SK-N-SH treated with all-trans-retinoic acid at 6 μM for 48 hours (cell line): ENCODE measurements at regions not wholly inside any gene's neighbourhood (a gene's known extent, or its start where the extent isn't known, plus 50 kb on each side); places are given as distances from the start of the nearest gene placed in this dataset.

ENCODE experiments used
- CREB5 ChIP-seq: fragments of 250-450 bp; sonication (Bioruptor Pico); IDR thresholded peaks from 2 replicates; pipeline ENCODE4 v1.5.1; 2020; ENCODE audit warnings: low read depth, mild to moderate bottlenecking, moderate library complexity
- ISL1 ChIP-seq: fragments of 250-450 bp; sonication (Bioruptor Pico); IDR thresholded peaks from 2 replicates; pipeline ENCODE4 v2.1.2; 2022; ENCODE audit warnings: mild to moderate bottlenecking, moderate library complexity
- PATZ1 ChIP-seq: fragments of 250-450 bp; sonication (Bioruptor Pico); IDR thresholded peaks from 2 replicates; pipeline ENCODE4 v1.8.0; 2020; ENCODE audit warnings: mild to moderate bottlenecking, moderate library complexity, borderline replicate concordance
- POU6F1 ChIP-seq: fragments of 250-450 bp; sonication (Bioruptor Pico); IDR thresholded peaks from 2 replicates; pipeline ENCODE4 v1.8.0; 2021; ENCODE audit warnings: low read depth, mild to moderate bottlenecking, moderate library complexity, borderline replicate concordance
- ZFP3 ChIP-seq: fragments of 250-450 bp; sonication (Bioruptor Pico); IDR thresholded peaks from 2 replicates; pipeline ENCODE4 v1.5.0; 2020; ENCODE audit warnings: mild to moderate bottlenecking, moderate library complexity
- ZFP30 ChIP-seq: fragments of 450-650 bp; formaldehyde crosslinking; IDR thresholded peaks from 2 replicates; pipeline ENCODE4 v1.5.0; 2022; ENCODE audit warnings: mild to moderate bottlenecking, moderate library complexity
- ZNF565 ChIP-seq: fragments of 450-650 bp; formaldehyde crosslinking; conservative IDR thresholded peaks from 2 replicates; pipeline ENCODE4 v1.5.0; 2020; ENCODE audit warnings: low read depth, mild to moderate bottlenecking, moderate library complexity

- TF ChIP-seq CREB5 (CRISPR knock-in tag) (no peak), ZFP30 (no peak), PATZ1 (CRISPR knock-in tag) (no peak), POU6F1 (no peak), ZFP3 (CRISPR knock-in tag) (no peak), ZNF565 (CRISPR knock-in tag) (no peak), ISL1 (CRISPR knock-in tag) (no peak)
Observed at GRCh38 chr5:16312785-16313184, 133.2 kb upstream of the MARCHF11 start.
